ENCODE measurements at regions not wholly inside any gene's neighbourhood (a gene's known extent, or its start where the extent isn't known, plus 50 kb on each side); places are given as distances from the start of the nearest gene placed in this dataset.

- DNase-seq = no peak
Observed at GRCh38 chr5:10173716-10174115, 76.0 kb downstream of the ATPSCKMT start.

GRCh38 chr5:10172247-10172646 is 77.4 kb downstream of the ATPSCKMT start:
- DNase-seq = no peak

GRCh38 chr5:10169359-10169758 is 80.3 kb downstream of the ATPSCKMT start:
- no peak for DNase-seq

- DNase-seq = no peak
Observed at GRCh38 chr5:10168254-10168653, 81.4 kb downstream of the ATPSCKMT start.

- DNase-seq = no peak
Observed at GRCh38 chr5:10167806-10168205, 81.9 kb downstream of the ATPSCKMT start.

GRCh38 chr5:10166392-10166791 is 83.3 kb downstream of the ATPSCKMT start:
- DNase-seq = no peak

GRCh38 chr5:10162468-10162867 is 87.2 kb downstream of the ATPSCKMT start:
- no peak for DNase-seq

- DNase-seq = no peak
Observed at GRCh38 chr5:10161778-10162177, 87.9 kb downstream of the ATPSCKMT start.

- DNase-seq = no peak
Observed at GRCh38 chr5:10160241-10160640, 89.4 kb downstream of the ATPSCKMT start.

- no peak for DNase-seq
Observed at GRCh38 chr5:10158886-10159285, 90.8 kb downstream of the ATPSCKMT start.

- DNase-seq = no peak
Observed at GRCh38 chr5:10157085-10157669, 92.5 kb downstream of the ATPSCKMT start.

GRCh38 chr5:10155897-10156667 is 93.6 kb downstream of the ATPSCKMT start:
- no peak for DNase-seq

GRCh38 chr5:10153808-10154537 is 95.7 kb downstream of the ATPSCKMT start:
- DNase-seq = no peak

- no peak for DNase-seq
Observed at GRCh38 chr5:10153394-10153793, 96.3 kb downstream of the ATPSCKMT start.

GRCh38 chr5:10151656-10152055 is 98.0 kb downstream of the ATPSCKMT start:
- DNase-seq = no peak

GRCh38 chr5:10149911-10150310 is 99.8 kb downstream of the ATPSCKMT start:
- DNase-seq = no peak

- DNase-seq = no peak
Observed at GRCh38 chr5:10145923-10146401, 103.7 kb downstream of the ATPSCKMT start.

- no peak for DNase-seq
Observed at GRCh38 chr5:10144040-10144439, 105.6 kb downstream of the ATPSCKMT start.

- no peak for DNase-seq
Observed at GRCh38 chr5:10140195-10140973, 109.3 kb downstream of the ATPSCKMT start.

- DNase-seq = no peak
Observed at GRCh38 chr5:10138395-10139057, 111.2 kb downstream of the ATPSCKMT start.

- no peak for DNase-seq
Observed at GRCh38 chr5:10133830-10134229, 115.9 kb downstream of the ATPSCKMT start.

GRCh38 chr5:10130881-10131280 is 118.8 kb downstream of the ATPSCKMT start:
- no peak for DNase-seq

Measured in T-helper 1 cell (primary cell).